Mucosa of descending colon (tissue), 3 donors: ENCODE measurements at regions not wholly inside any gene's neighbourhood (a gene's known extent, or its start where the extent isn't known, plus 50 kb on each side); places are given as distances from the start of the nearest gene placed in this dataset.

Experiments
- ATAC-seq: fragments of 200-7000 bp; cut with Tn5 transposase; one replicate; pipeline ENCODE4 v1.9.1; 2020; ENCODE audit warnings: mild to moderate bottlenecking, moderate library complexity
- DNase-seq, 3 donors: peaks; one replicate each; pipeline ENCODE4 v3.0.0-alpha.2; 2020
- H3K36me3 ChIP-seq: fragments of 200-600 bp; one replicate; pipeline ENCODE4 v1.8.0; 2021; ENCODE audit warnings: low read depth, mild to moderate bottlenecking
- H3K4me1 ChIP-seq: fragments of 200-600 bp; one replicate; pipeline ENCODE4 v1.8.0; 2021; ENCODE audit warnings: low read depth, mild to moderate bottlenecking
- H3K4me3 ChIP-seq: fragments of 200-600 bp; one replicate; pipeline ENCODE4 v1.8.0; 2021; ENCODE audit warnings: mild to moderate bottlenecking
- H3K9me3 ChIP-seq: fragments of 200-600 bp; one replicate; pipeline ENCODE4 v1.8.0; 2021; ENCODE audit warnings: mild to moderate bottlenecking
- CTCF ChIP-seq: fragments of 200-600 bp; IDR thresholded peaks from one replicate; pipeline ENCODE4 v1.8.0; 2022; ENCODE audit warnings: antibody characterized with exemption, mild to moderate bottlenecking
- intact Hi-C, 2 donors: fragments of 100-400 bp; cut with DNase I in 1 of 2; cut with micrococcal nuclease in 1 of 2; formaldehyde crosslinking; loops; one replicate each; pipeline versions ENCODE4 v1.11.0 to v1.11.1; 2022; cut with DNase I, micrococcal nuclease
- donor health status: DM: no; HTN: no; CAD: no; lungs with moderate emphysema.
- donor health status: DM: no; HTN: no; CAD: no.
- donor health status: DM: no; HTN: yes; CAD: no.

GRCh38 chr1:105632342-105633196 is 1423.9 kb upstream of the PRMT6 start:
- Histone ChIP-seq H3K4me1 (peaks cover 10% of the 10 kb centered on the region), H3K9me3 (no peaks in the 10 kb centered on the region), H3K36me3 (no peaks in the 10 kb centered on the region), H3K4me3 (no peak overlapping the region)
- no peak for TF ChIP-seq CTCF
- DNase-seq (peak; percentile 29 to 49 (median 43)), ATAC-seq (peak; percentile 92)
- intact Hi-C loops: no loop called here

- intact Hi-C loops: no loop called here
Observed at GRCh38 chr1:105636052-105636451, 1420.4 kb upstream of the PRMT6 start.

DNA sequence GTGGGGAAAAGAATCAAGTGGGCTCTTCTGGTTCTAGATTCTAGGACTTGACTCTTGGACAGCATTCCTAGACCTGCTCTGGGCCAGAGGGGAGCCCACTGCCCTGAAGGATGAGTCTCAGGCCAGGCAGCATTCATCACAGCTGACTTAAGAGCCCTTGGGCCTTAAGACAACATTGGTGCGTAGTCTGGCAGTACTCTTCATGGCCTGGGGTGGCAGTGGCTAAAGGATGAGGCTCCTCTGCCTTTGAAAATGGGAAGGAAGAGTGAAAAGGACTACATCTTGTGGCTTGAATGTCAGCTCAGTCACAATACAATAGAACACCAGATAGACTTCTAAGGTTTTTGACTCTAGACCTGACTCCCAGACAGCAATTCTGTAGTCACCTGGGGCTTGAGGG is 1415.1 kb upstream of the PRMT6 start:
- intact Hi-C loops: no loop called here
- DNase-seq: no peak

More at GRCh38 chr1:105636052-105636451, 1420.4 kb upstream of the PRMT6 start:
- DNase-seq (no peak), ATAC-seq (no peak)
- Histone ChIP-seq H3K36me3 (no peaks in the 10 kb centered on the region), H3K4me1 (peaks cover 10% of the 10 kb centered on the region), H3K9me3 (no peaks in the 10 kb centered on the region), H3K4me3 (no peak overlapping the region)
- TF ChIP-seq CTCF: no peak

GRCh38 chr1:105652109-105652508 is 1404.4 kb upstream of the PRMT6 start:
- intact Hi-C loops: no loop called here
- ATAC-seq (no peak), DNase-seq (no peak)
- no peak overlapping the region for H3K4me3 ChIP-seq
- TF ChIP-seq CTCF: no peak
- no peaks in the 10 kb centered on the region for H3K9me3 ChIP-seq
- H3K36me3 ChIP-seq: no peaks in the 10 kb centered on the region
- no peaks in the 10 kb centered on the region for H3K4me1 ChIP-seq

More for the DNA sequence above, 1415.1 kb upstream of the PRMT6 start:
- no peaks in the 10 kb centered on the region for H3K9me3 ChIP-seq
- peaks cover 6% of the 10 kb centered on the region for H3K4me1 ChIP-seq
- no peak overlapping the region for H3K4me3 ChIP-seq
- no peaks in the 10 kb centered on the region for H3K36me3 ChIP-seq
- no peak for ATAC-seq
- no peak for TF ChIP-seq CTCF

GRCh38 chr1:105655032-105655431 is 1401.4 kb upstream of the PRMT6 start:
- TF ChIP-seq CTCF: no peak
- ATAC-seq (no peak), DNase-seq (no peak)
- H3K4me1 ChIP-seq: no peaks in the 10 kb centered on the region
- intact Hi-C loops: no loop called here
- H3K4me3 ChIP-seq: no peak overlapping the region
- no peaks in the 10 kb centered on the region for H3K9me3 ChIP-seq
- no peaks in the 10 kb centered on the region for H3K36me3 ChIP-seq
